GM23248 (cell line): ENCODE measurements at regions not wholly inside any gene's neighbourhood (a gene's known extent, or its start where the extent isn't known, plus 50 kb on each side); places are given as distances from the start of the nearest gene placed in this dataset.

Experiments used
- EZH2 ChIP-seq: fragments of 200-600 bp; sonication (generic); IDR thresholded peaks from 2 replicates; pipeline ENCODE4 v1.6.1; 2018; ENCODE audit warnings: antibody characterized with exemption, mild to moderate bottlenecking; ENCODE audit not compliant: insufficient read depth, poor library complexity, severe bottlenecking
- EZH2phosphoT487 ChIP-seq: fragments of 200-600 bp; sonication (generic); IDR thresholded peaks from 2 replicates; pipeline ENCODE4 v1.6.1; 2018; ENCODE audit warnings: antibody characterized with exemption, moderate library complexity, mild to moderate bottlenecking, low read depth; ENCODE audit not compliant: insufficient read depth

DNA sequence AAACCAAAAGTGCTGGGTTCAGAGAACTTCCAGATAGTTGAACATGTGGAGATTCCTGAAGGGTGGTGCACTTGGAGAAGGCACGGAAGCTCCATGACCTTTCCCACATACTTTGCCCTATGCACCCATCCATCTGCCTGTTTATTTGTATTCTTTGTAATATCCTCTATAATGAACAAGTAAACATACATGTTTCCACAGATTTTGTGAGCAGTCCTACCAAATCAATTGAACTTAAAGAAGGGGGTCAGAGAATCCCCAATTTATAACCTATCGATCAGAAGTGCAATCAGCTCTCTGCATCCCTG, 121.4 kb downstream of the ADSS2 start:
- TF ChIP-seq EZH2phosphoT487, result no peak
- TF ChIP-seq EZH2, result no peak
